Adrenal gland (tissue), 5 donors: ENCODE measurements at regions not wholly inside any gene's neighbourhood (a gene's known extent, or its start where the extent isn't known, plus 50 kb on each side); places are given as distances from the start of the nearest gene placed in this dataset.
"Not testable (repeated sequence)": the region's sequence is repeated elsewhere in the genome, so short reads cannot be mapped to it uniquely, and the experiment has no call there.

ENCODE experiments used
- CTCF ChIP-seq, 6 experiments: fragments of 450-650 bp in 4 of 6; fragments of 200-600 bp in 2 of 6; sonication (generic) in 1 of 6; IDR thresholded peaks; 1 replicate in 5 of 6; 2 replicates in 1 of 6; pipeline versions ENCODE4 v1.5.1 to v1.8.0; 2016 to 2021; ENCODE audit warnings: antibody characterized with exemption in 6 of 6, mild to moderate bottlenecking in 2 of 6, moderate library complexity in 1 of 6
- POLR2A ChIP-seq, 2 donors: fragments of 450-650 bp; IDR thresholded peaks; one replicate each; pipeline ENCODE4 v1.6.1; 2017; ENCODE audit warnings: antibody characterized with exemption in 2 of 2, mild to moderate bottlenecking in 2 of 2, moderate library complexity in 1 of 2
- donor health status: DM: no; HTN: no; CAD: no.

GRCh38 chr21:9728219-9728992, 793.0 kb upstream of the TPTE start:
- not testable (repeated sequence) for TF ChIP-seq POLR2A, CTCF (IDR thresholded peaks at IDR 0.05)
